Naive thymus-derived CD4-positive, alpha-beta T cell (primary cell): ENCODE measurements at regions not wholly inside any gene's neighbourhood (a gene's known extent, or its start where the extent isn't known, plus 50 kb on each side); places are given as distances from the start of the nearest gene placed in this dataset.

Source experiments
- ATAC-seq: fragments of 150-1000 bp; cut with Tn5 transposase; 2 replicates; pipeline ENCODE4 v1.10.0; 2021; ENCODE audit warnings: mild to moderate bottlenecking, moderate library complexity
- CTCF ChIA-PET: fragments of 350-600 bp; sonication (Branson Sonifier 250); formaldehyde crosslinking; loops from one replicate; lab custom pipeline; 2021; ENCODE audit warnings: antibody characterized with exemption; lab: Charles Lee
- POLR2A ChIA-PET: fragments of 350-600 bp; sonication (Branson Sonifier 250); formaldehyde crosslinking; loops from one replicate; lab custom pipeline; 2021; ENCODE audit warnings: antibody characterized with exemption, inconsistent platforms; lab: Charles Lee
- DNase-seq, 9 donors: peaks; one replicate each; pipeline versions ENCODE4 v3.0.0 to v3.0.0-alpha.2; 2020 to 2022; ENCODE audit warnings: mixed read lengths in 1 of 9
- H3K27ac ChIP-seq: one replicate; pipeline ENCODE4 v1.7.0; 2013; ENCODE audit warnings: mild to moderate bottlenecking, low read depth, low read length, moderate library complexity
- H3K27me3 ChIP-seq, 2 donors: one replicate each; pipeline ENCODE4 v1.7.0; 2013; ENCODE audit warnings: low read length in 2 of 2, mild to moderate bottlenecking in 2 of 2, moderate library complexity in 2 of 2; ENCODE audit not compliant: control insufficient read depth in 2 of 2, insufficient read depth in 2 of 2
- H3K36me3 ChIP-seq, 3 experiments: 1 replicate in 2 of 3; 2 replicates in 1 of 3; pipeline ENCODE4 v1.7.0; 2013; ENCODE audit warnings: low read length in 3 of 3, mild to moderate bottlenecking in 3 of 3, moderate library complexity in 1 of 3; ENCODE audit not compliant: insufficient read depth in 3 of 3, control insufficient read depth in 2 of 3
- H3K4me1 ChIP-seq, 2 donors: one replicate each; pipeline ENCODE4 v1.7.0; 2013; ENCODE audit warnings: low read length in 2 of 2, mild to moderate bottlenecking in 2 of 2, moderate library complexity in 1 of 2; ENCODE audit not compliant: control insufficient read depth in 2 of 2, insufficient read depth in 2 of 2
- H3K4me3 ChIP-seq: 2 replicates; pipeline ENCODE4 v1.7.0; 2013; ENCODE audit warnings: mild to moderate bottlenecking, low read length
- H3K9me3 ChIP-seq, 3 experiments: 1 replicate in 2 of 3; 2 replicates in 1 of 3; pipeline ENCODE4 v1.7.0; 2013; ENCODE audit warnings: low read length in 3 of 3; ENCODE audit not compliant: control insufficient read depth in 2 of 3
- H3K27ac Mint-ChIP-seq, 9 donors: one replicate each; pipeline ENCODE4 v1.8.0; 2020 to 2022; ENCODE audit warnings: mixed read lengths in 9 of 9, mild to moderate bottlenecking in 8 of 9, moderate library complexity in 5 of 9, inconsistent platforms in 2 of 9
- H3K27me3 Mint-ChIP-seq, 5 donors: one replicate each; pipeline ENCODE4 v1.8.0; 2021 to 2022; ENCODE audit warnings: mixed read lengths in 5 of 5, mild to moderate bottlenecking in 1 of 5
- H3K36me3 Mint-ChIP-seq, 5 donors: one replicate each; pipeline ENCODE4 v1.8.0; 2020 to 2022; ENCODE audit warnings: mixed read lengths in 5 of 5, mild to moderate bottlenecking in 3 of 5, inconsistent platforms in 1 of 5
- H3K4me1 Mint-ChIP-seq, 7 donors: one replicate each; pipeline ENCODE4 v1.8.0; 2020 to 2022; ENCODE audit warnings: mixed read lengths in 7 of 7, mild to moderate bottlenecking in 3 of 7, inconsistent platforms in 1 of 7
- H3K4me3 Mint-ChIP-seq, 10 donors: one replicate each; pipeline ENCODE4 v1.8.0; 2020 to 2022; ENCODE audit warnings: mild to moderate bottlenecking in 10 of 10, mixed read lengths in 10 of 10, moderate library complexity in 6 of 10, inconsistent platforms in 2 of 10
- H3K9me3 Mint-ChIP-seq, 11 donors: one replicate each; pipeline ENCODE4 v1.8.0; 2020 to 2022; ENCODE audit warnings: mixed read lengths in 11 of 11, mild to moderate bottlenecking in 4 of 11, inconsistent platforms in 1 of 11, moderate library complexity in 1 of 11
- intact Hi-C, 2 donors: fragments of 100-400 bp; cut with micrococcal nuclease; formaldehyde crosslinking; loops; one replicate each; pipeline ENCODE4 v1.15.1; 2023

GRCh38 chr1:57886376-57886775, 462.5 kb upstream of the DAB1 start:
- Mint-ChIP-seq H3K4me3 (no peak overlapping the region), H3K36me3 (no peaks in the 10 kb centered on the region), H3K4me1 (no peaks in the 10 kb centered on the region), H3K27ac (no peak overlapping the region), H3K27me3 (peaks cover 0 to 13% (median 8%) of the 10 kb centered on the region in 5 donors), H3K9me3 (peaks cover 0 to 2% (median 0%) of the 10 kb centered on the region in 11 donors)
- H3K27ac ChIP-seq: no peak overlapping the region
- no peaks in the 10 kb centered on the region for H3K36me3 ChIP-seq
- no peak for DNase-seq
- no peaks in the 10 kb centered on the region for H3K4me1 ChIP-seq
- H3K27me3 ChIP-seq: no peaks in the 10 kb centered on the region
- CTCF ChIA-PET: no interaction called here
- H3K9me3 ChIP-seq: no peaks in the 10 kb centered on the region
- POLR2A ChIA-PET: interaction anchor here (0.7 kb wide), 1 partner anchor 114 kb away, joined by 4 read pairs; no protein-coding TSS in a partner anchor
- intact Hi-C loops: no loop called here
- no peak for ATAC-seq
- H3K4me3 ChIP-seq: no peak overlapping the region

DNA sequence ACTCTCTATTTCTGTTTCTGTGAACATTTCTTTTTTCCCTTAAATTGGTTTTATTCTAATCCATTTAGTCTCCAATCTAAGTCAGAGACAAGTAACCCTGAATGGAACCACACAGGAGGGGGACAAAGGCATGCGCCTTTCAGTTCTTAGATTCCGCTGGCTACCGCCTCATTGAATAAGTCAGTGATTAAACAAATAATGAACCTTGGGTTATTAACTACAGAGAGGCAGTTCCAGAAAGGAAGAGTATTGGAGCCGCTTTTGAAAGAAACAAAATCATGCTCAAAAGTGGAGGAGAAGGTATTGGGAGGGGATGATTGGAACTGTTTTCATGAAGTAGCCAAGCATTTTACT, 459.8 kb upstream of the DAB1 start:
- Histone ChIP-seq H3K27ac (no peak overlapping the region), H3K36me3 (no peaks in the 10 kb centered on the region), H3K9me3 (no peaks in the 10 kb centered on the region), H3K4me3 (no peak overlapping the region), H3K27me3 (no peaks in the 10 kb centered on the region), H3K4me1 (no peaks in the 10 kb centered on the region)
- peaks cover 0 to 3% (median 0%) of the 10 kb centered on the region in 11 donors for H3K9me3 Mint-ChIP-seq
- ChIA-PET CTCF (no interaction called here), POLR2A (no interaction called here)
- ATAC-seq (no peak), DNase-seq (no peak)
- H3K4me3 Mint-ChIP-seq: no peak overlapping the region
- no peaks in the 10 kb centered on the region for H3K4me1 Mint-ChIP-seq
- H3K27ac Mint-ChIP-seq: no peak overlapping the region
- intact Hi-C loops: no loop called here
- peaks cover 0 to 16% (median 5%) of the 10 kb centered on the region in 5 donors for H3K27me3 Mint-ChIP-seq
- no peaks in the 10 kb centered on the region for H3K36me3 Mint-ChIP-seq

GRCh38 chr1:57882934-57883641, 459.2 kb upstream of the DAB1 start:
- Mint-ChIP-seq H3K9me3 (peaks cover 0 to 3% (median 0%) of the 10 kb centered on the region in 11 donors), H3K36me3 (no peaks in the 10 kb centered on the region), H3K27me3 (peaks cover 0 to 19% (median 5%) of the 10 kb centered on the region in 5 donors), H3K4me1 (no peaks in the 10 kb centered on the region), H3K4me3 (no peak overlapping the region), H3K27ac (no peak overlapping the region)
- Histone ChIP-seq H3K36me3 (no peaks in the 10 kb centered on the region), H3K9me3 (no peaks in the 10 kb centered on the region), H3K27me3 (no peaks in the 10 kb centered on the region), H3K4me1 (no peaks in the 10 kb centered on the region), H3K4me3 (no peak overlapping the region), H3K27ac (no peak overlapping the region)
- ATAC-seq (no peak), DNase-seq (no peak)
- intact Hi-C loops: no loop called here
- POLR2A ChIA-PET: no interaction called here
- CTCF ChIA-PET: no interaction called here

GRCh38 chr1:57882072-57882471, 458.2 kb upstream of the DAB1 start:
- ATAC-seq: no peak
- no peak for DNase-seq
- Histone ChIP-seq H3K27me3 (no peaks in the 10 kb centered on the region), H3K27ac (no peak overlapping the region), H3K4me1 (no peaks in the 10 kb centered on the region), H3K9me3 (no peaks in the 10 kb centered on the region), H3K36me3 (no peaks in the 10 kb centered on the region), H3K4me3 (no peak overlapping the region)
- intact Hi-C loops: no loop called here
- H3K36me3 Mint-ChIP-seq: no peaks in the 10 kb centered on the region
- H3K4me3 Mint-ChIP-seq: no peak overlapping the region
- no peak overlapping the region for H3K27ac Mint-ChIP-seq
- no peaks in the 10 kb centered on the region for H3K4me1 Mint-ChIP-seq
- H3K9me3 Mint-ChIP-seq: peaks cover 0 to 3% (median 0%) of the 10 kb centered on the region in 11 donors
- ChIA-PET CTCF (no interaction called here), POLR2A (no interaction called here)
- peaks cover 0 to 19% (median 5%) of the 10 kb centered on the region in 5 donors for H3K27me3 Mint-ChIP-seq

GRCh38 chr1:57881639-57882038, 457.8 kb upstream of the DAB1 start:
- no peak for DNase-seq
- Mint-ChIP-seq H3K4me1 (no peaks in the 10 kb centered on the region), H3K27me3 (peaks cover 0 to 21% (median 5%) of the 10 kb centered on the region in 5 donors), H3K36me3 (no peaks in the 10 kb centered on the region), H3K4me3 (no peak overlapping the region), H3K27ac (no peak overlapping the region), H3K9me3 (peaks cover 0 to 3% (median 0%) of the 10 kb centered on the region in 11 donors)
- ChIA-PET POLR2A (no interaction called here), CTCF (no interaction called here)
- no peaks in the 10 kb centered on the region for H3K36me3 ChIP-seq
- no peaks in the 10 kb centered on the region for H3K9me3 ChIP-seq
- H3K27ac ChIP-seq: no peak overlapping the region
- no peak overlapping the region for H3K4me3 ChIP-seq
- no peak for ATAC-seq
- no peaks in the 10 kb centered on the region for H3K27me3 ChIP-seq
- no peaks in the 10 kb centered on the region for H3K4me1 ChIP-seq
- intact Hi-C loops: no loop called here

DNA sequence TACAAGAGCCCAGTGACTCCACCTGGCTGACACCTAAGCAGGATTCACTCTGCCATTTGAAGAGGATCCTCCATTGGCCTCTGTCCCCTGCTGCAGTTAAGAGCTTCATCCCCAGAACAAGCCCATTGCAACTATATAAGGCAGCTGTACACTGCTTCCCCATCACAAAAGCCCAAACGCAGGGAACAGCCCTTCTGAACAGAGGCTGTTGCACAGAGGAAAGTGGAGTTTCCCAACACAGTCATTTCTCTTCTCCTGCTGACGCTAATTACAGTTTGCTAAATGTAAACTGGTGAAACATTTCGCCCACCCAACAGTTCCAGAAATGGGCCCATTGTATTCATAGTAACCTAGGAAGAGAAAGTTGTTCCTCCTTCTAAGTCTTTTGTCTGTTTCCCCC, 455.8 kb upstream of the DAB1 start:
- DNase-seq (no peak), ATAC-seq (no peak)
- H3K4me3 Mint-ChIP-seq: no peak overlapping the region
- no peaks in the 10 kb centered on the region for H3K36me3 Mint-ChIP-seq
- Histone ChIP-seq H3K4me3 (no peak overlapping the region), H3K4me1 (no peaks in the 10 kb centered on the region), H3K9me3 (no peaks in the 10 kb centered on the region), H3K27ac (no peak overlapping the region), H3K36me3 (no peaks in the 10 kb centered on the region), H3K27me3 (no peaks in the 10 kb centered on the region)
- ChIA-PET POLR2A (no interaction called here), CTCF (no interaction called here)
- peaks cover 0 to 3% (median 0%) of the 10 kb centered on the region in 11 donors for H3K9me3 Mint-ChIP-seq
- intact Hi-C loops: no loop called here
- peaks cover 0 to 26% (median 5%) of the 10 kb centered on the region in 5 donors for H3K27me3 Mint-ChIP-seq
- no peak overlapping the region for H3K27ac Mint-ChIP-seq
- H3K4me1 Mint-ChIP-seq: no peaks in the 10 kb centered on the region

GRCh38 chr1:57874418-57874877, 450.6 kb upstream of the DAB1 start:
- ATAC-seq (no peak), DNase-seq (no peak)
- Histone ChIP-seq H3K27me3 (no peaks in the 10 kb centered on the region), H3K27ac (no peak overlapping the region), H3K4me1 (no peaks in the 10 kb centered on the region), H3K4me3 (no peak overlapping the region), H3K36me3 (no peaks in the 10 kb centered on the region), H3K9me3 (no peaks in the 10 kb centered on the region)
- ChIA-PET POLR2A (no interaction called here), CTCF (no interaction called here)
- intact Hi-C loops: no loop called here
- peaks cover 0 to 16% (median 5%) of the 10 kb centered on the region in 5 donors for H3K27me3 Mint-ChIP-seq
- no peak overlapping the region for H3K27ac Mint-ChIP-seq
- no peaks in the 10 kb centered on the region for H3K36me3 Mint-ChIP-seq
- H3K4me3 Mint-ChIP-seq: no peak overlapping the region
- peaks cover 0 to 3% (median 0%) of the 10 kb centered on the region in 11 donors for H3K9me3 Mint-ChIP-seq
- H3K4me1 Mint-ChIP-seq: peaks cover 0 to 1% (median 0%) of the 10 kb centered on the region in 7 donors
